SH-SY5Y (cell line): ENCODE measurements at regions not wholly inside any gene's neighbourhood (a gene's known extent, or its start where the extent isn't known, plus 50 kb on each side); places are given as distances from the start of the nearest gene placed in this dataset.

Experiments
- GATA2 ChIP-seq: IDR thresholded peaks from 2 replicates; pipeline ENCODE4 v1.6.1; 2011; ENCODE audit warnings: mild to moderate bottlenecking, low read depth, low read length
- GATA3 ChIP-seq: IDR thresholded peaks from 2 replicates; pipeline ENCODE4 v1.6.1; 2011; ENCODE audit warnings: low read depth, mild to moderate bottlenecking, low read length, moderate library complexity

- no peak for TF ChIP-seq GATA3
- TF ChIP-seq GATA2, result no peak
These were observed 154.4 kb downstream of the MACROH2A1 start for GRCh38 chr5:135244620-135245021.
